MCF 10A (cell line): ENCODE measurements at regions not wholly inside any gene's neighbourhood (a gene's known extent, or its start where the extent isn't known, plus 50 kb on each side); places are given as distances from the start of the nearest gene placed in this dataset.
"Not testable (repeated sequence)": the region's sequence is repeated elsewhere in the genome, so short reads cannot be mapped to it uniquely, and the experiment has no call there.

ENCODE experiments used
- BruUV-seq: library from RNA; stranded (reverse); fragments of 400-500 nt; replicated peaks from 2 replicates; lab custom pipeline; 2021; lab: Mats Ljungman, UMichigan
- CTCF ChIA-PET: fragments of 300-600 bp; sonication (Branson Sonifier 250); formaldehyde crosslinking; extraction: SDS; loops from one replicate; lab custom pipeline; 2021; ENCODE audit warnings: antibody characterized with exemption, inconsistent platforms; lab: Yijun Ruan, JAX
- POLR2A ChIA-PET: fragments of 300-600, 350-650 bp; sonication (Branson Sonifier 250); formaldehyde crosslinking; extraction: SDS; loops from one replicate; lab custom pipeline; 2020; ENCODE audit warnings: antibody characterized with exemption, inconsistent platforms; lab: Yijun Ruan, JAX
- DNase-seq: peaks from one replicate; pipeline ENCODE4 v3.0.0-alpha.2; 2018; ENCODE audit not compliant: unreplicated experiment
- H3K27ac Mint-ChIP-seq: one replicate; pipeline ENCODE4 v1.8.0; 2022; ENCODE audit warnings: mild to moderate bottlenecking, low read depth, mixed read lengths; ENCODE audit not compliant: unreplicated experiment
- H3K27me3 Mint-ChIP-seq: one replicate; pipeline ENCODE4 v1.8.0; 2022; ENCODE audit warnings: mixed read lengths; ENCODE audit not compliant: insufficient read depth, unreplicated experiment
- H3K36me3 Mint-ChIP-seq: one replicate; pipeline ENCODE4 v1.8.0; 2022; ENCODE audit warnings: mild to moderate bottlenecking, moderate library complexity, mixed read lengths; ENCODE audit not compliant: insufficient read depth, unreplicated experiment
- H3K4me1 Mint-ChIP-seq: one replicate; pipeline ENCODE4 v1.8.0; 2022; ENCODE audit warnings: mixed read lengths; ENCODE audit not compliant: insufficient read depth, unreplicated experiment
- H3K4me3 Mint-ChIP-seq: one replicate; pipeline ENCODE4 v1.8.0; 2022; ENCODE audit warnings: mild to moderate bottlenecking, moderate library complexity, mixed read lengths; ENCODE audit not compliant: unreplicated experiment
- H3K9me3 Mint-ChIP-seq: one replicate; pipeline ENCODE4 v1.8.0; 2022; ENCODE audit warnings: mixed read lengths; ENCODE audit not compliant: unreplicated experiment
- intact Hi-C: fragments of 100-400 bp; cut with micrococcal nuclease; formaldehyde crosslinking; loops from 2 replicates; pipeline ENCODE4 v1.14.1; 2022
- TF ChIP-seq, protein P1 (sequence below): fragments of 200-600 bp; IDR thresholded peaks from one replicate; pipeline ENCODE4 v1.8.0; 2022; ENCODE audit warnings: antibody characterized with exemption, mild to moderate bottlenecking; ENCODE audit not compliant: unreplicated experiment

DNA sequence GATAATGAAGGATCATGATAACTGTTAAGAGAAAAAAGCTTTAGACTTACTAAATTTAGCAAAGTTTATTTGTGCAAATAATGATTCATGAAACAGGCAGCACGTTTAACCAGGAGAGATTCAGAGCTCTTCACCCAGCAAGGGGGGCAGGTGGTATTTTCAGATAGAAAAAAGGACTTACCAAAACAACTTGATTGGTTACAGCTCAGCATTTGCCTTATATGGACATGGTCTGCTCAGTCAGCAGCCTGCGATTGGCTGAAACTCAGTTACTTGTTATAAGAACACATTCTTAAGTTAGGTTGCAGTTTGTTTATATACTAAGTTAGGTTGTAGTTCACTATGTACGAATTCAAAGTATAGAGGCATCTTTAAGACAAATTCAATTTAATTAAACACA lies 165.6 kb downstream of the DUSP10 start:
- Mint-ChIP-seq H3K9me3 (peaks cover 21% of the 10 kb centered on the region), H3K4me3 (no peak overlapping the region), H3K4me1 (no peaks in the 10 kb centered on the region), H3K36me3 (no peaks in the 10 kb centered on the region), H3K27me3 (no peaks in the 10 kb centered on the region), H3K27ac (no peak overlapping the region)
- no peak for DNase-seq
- BruUV-seq = no TSS peak
- TF ChIP-seq, protein P1, sequence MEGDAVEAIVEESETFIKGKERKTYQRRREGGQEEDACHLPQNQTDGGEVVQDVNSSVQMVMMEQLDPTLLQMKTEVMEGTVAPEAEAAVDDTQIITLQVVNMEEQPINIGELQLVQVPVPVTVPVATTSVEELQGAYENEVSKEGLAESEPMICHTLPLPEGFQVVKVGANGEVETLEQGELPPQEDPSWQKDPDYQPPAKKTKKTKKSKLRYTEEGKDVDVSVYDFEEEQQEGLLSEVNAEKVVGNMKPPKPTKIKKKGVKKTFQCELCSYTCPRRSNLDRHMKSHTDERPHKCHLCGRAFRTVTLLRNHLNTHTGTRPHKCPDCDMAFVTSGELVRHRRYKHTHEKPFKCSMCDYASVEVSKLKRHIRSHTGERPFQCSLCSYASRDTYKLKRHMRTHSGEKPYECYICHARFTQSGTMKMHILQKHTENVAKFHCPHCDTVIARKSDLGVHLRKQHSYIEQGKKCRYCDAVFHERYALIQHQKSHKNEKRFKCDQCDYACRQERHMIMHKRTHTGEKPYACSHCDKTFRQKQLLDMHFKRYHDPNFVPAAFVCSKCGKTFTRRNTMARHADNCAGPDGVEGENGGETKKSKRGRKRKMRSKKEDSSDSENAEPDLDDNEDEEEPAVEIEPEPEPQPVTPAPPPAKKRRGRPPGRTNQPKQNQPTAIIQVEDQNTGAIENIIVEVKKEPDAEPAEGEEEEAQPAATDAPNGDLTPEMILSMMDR = no peak
- ChIA-PET CTCF (interaction anchor here (0.7 to 1.1 kb wide), 3 partner anchors 27 to 879 kb away, joined by 3 to 4 read pairs (median 4); no protein-coding TSS in a partner anchor), POLR2A (interaction anchor here (0.6 to 0.7 kb wide), 2 partner anchors 42 to 168 kb away, joined by 3 to 5 read pairs; no protein-coding TSS in a partner anchor)
- intact Hi-C loops = no loop called here

DNA sequence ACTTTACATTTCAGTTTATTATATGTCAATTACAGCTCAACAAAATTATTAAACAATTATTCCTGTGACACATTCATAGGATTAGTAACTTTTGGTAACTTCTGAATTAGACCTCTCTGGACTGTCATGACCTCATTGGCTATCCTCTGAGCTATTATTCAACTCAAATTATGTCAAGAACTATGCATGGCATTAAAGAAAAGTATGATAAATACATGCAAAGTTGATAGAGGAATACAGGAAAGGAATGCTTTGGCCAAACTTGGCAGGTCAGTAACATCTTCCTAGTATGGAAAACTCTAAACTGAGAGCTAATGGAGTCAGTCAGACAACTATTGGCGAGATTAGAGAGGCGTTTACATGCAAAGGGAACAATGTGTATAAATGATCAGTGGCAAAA lies 158.4 kb downstream of the DUSP10 start:
- POLR2A ChIA-PET = interaction anchor here (1.8 to 3.3 kb wide), 2 partner anchors 13 to 159 kb away, joined by 5 to 9 read pairs; partner anchors contain the start of gene DUSP10

DNA sequence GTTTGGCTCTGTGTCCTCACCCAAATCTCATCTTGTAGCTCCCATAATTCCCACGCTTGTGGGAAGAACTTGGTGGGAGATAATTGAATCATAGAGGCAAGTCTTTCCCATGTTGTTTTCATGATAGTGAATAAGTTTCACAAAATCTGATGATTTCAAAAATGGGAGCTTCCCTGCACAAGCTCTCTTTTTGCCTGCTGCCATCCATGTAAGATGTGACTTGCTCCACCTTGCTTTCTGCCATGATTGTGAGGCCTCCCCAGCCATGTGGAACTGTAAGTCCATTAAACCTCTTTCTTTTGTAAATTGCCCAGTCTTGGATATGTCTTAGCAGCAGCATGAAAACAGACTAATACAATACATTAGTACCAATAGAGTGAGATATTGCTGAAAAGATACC lies 154.9 kb downstream of the DUSP10 start:
- BruUV-seq, H3K36me3 Mint-ChIP-seq, intact Hi-C loops, H3K4me1 Mint-ChIP-seq, H3K27me3 Mint-ChIP-seq, H3K27ac Mint-ChIP-seq, DNase-seq, H3K4me3 Mint-ChIP-seq: not testable (repeated sequence)
- peaks cover 13% of the 10 kb centered on the region for H3K9me3 Mint-ChIP-seq
- ChIA-PET CTCF (interaction anchor here (0.5 kb wide), 1 partner anchor 14 kb away, joined by 4 read pairs; no protein-coding TSS in a partner anchor), POLR2A (interaction anchor here (1.1 kb wide), 1 partner anchor 9 kb away, joined by 3 read pairs; no protein-coding TSS in a partner anchor)

More for the DNA sequence above, 158.4 kb downstream of the DUSP10 start:
- Mint-ChIP-seq H3K27me3 (no peaks in the 10 kb centered on the region), H3K4me1 (no peaks in the 10 kb centered on the region), H3K9me3 (peaks cover 13% of the 10 kb centered on the region), H3K36me3 (no peaks in the 10 kb centered on the region), H3K4me3 (no peak overlapping the region), H3K27ac (no peak overlapping the region)
- TF ChIP-seq, protein P1 = no peak
- BruUV-seq = no TSS peak
- DNase-seq = no peak
- CTCF ChIA-PET = interaction anchor here (0.7 to 1.1 kb wide), 2 partner anchors 10 to 21 kb away, joined by 3 read pairs; no protein-coding TSS in a partner anchor
- intact Hi-C loops = no loop called here

- CTCF ChIA-PET, H3K36me3 Mint-ChIP-seq, BruUV-seq, H3K4me3 Mint-ChIP-seq, H3K4me1 Mint-ChIP-seq, DNase-seq, intact Hi-C loops, H3K27me3 Mint-ChIP-seq, H3K27ac Mint-ChIP-seq: not testable (repeated sequence)
- POLR2A ChIA-PET = interaction anchor here (1.3 kb wide), 1 partner anchor 10 kb away, joined by 3 read pairs; no protein-coding TSS in a partner anchor
- H3K9me3 Mint-ChIP-seq = peaks cover 13% of the 10 kb centered on the region
Observed at GRCh38 chr1:221591250-221591649, 150.6 kb downstream of the DUSP10 start.

DNA sequence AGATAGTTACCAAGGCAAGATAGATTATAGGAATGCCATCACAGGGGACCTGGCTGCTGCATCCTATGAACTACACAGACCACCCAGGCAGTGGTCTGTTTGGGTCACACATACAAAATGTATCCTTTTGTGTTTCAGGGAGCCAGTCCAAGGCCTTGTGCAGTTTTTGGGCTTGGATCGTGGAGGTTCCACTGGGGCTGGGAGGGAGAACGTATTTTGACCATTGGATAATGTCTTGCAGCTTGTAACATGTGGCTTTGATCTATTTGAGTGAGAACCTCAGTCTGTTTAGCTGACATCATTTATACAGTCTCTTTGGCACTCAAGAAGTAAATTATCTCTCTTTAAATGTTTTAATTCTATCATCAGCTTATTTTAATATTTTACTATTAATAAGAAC lies 147.3 kb downstream of the DUSP10 start:
- BruUV-seq = no TSS peak
- POLR2A ChIA-PET = interaction anchor here (0.9 to 1.4 kb wide), 2 partner anchors 18 to 147 kb away, joined by 3 read pairs; partner anchors contain the start of gene DUSP10
- Mint-ChIP-seq H3K4me3 (no peak overlapping the region), H3K27ac (no peak overlapping the region), H3K36me3 (no peaks in the 10 kb centered on the region), H3K9me3 (no peaks in the 10 kb centered on the region), H3K27me3 (no peaks in the 10 kb centered on the region), H3K4me1 (no peaks in the 10 kb centered on the region)
- CTCF ChIA-PET = interaction anchor here (0.7 kb wide), 2 partner anchors 14 to 389 kb away, joined by 3 read pairs; no protein-coding TSS in a partner anchor
- intact Hi-C loops = no loop called here
- DNase-seq = no peak
- TF ChIP-seq, protein P1 = no peak
